ENCODE measurements at regions not wholly inside any gene's neighbourhood (a gene's known extent, or its start where the extent isn't known, plus 50 kb on each side); places are given as distances from the start of the nearest gene placed in this dataset.
A peak's percentile ranks its signal among the peaks of the same experiment; 100 is the strongest.

DNA sequence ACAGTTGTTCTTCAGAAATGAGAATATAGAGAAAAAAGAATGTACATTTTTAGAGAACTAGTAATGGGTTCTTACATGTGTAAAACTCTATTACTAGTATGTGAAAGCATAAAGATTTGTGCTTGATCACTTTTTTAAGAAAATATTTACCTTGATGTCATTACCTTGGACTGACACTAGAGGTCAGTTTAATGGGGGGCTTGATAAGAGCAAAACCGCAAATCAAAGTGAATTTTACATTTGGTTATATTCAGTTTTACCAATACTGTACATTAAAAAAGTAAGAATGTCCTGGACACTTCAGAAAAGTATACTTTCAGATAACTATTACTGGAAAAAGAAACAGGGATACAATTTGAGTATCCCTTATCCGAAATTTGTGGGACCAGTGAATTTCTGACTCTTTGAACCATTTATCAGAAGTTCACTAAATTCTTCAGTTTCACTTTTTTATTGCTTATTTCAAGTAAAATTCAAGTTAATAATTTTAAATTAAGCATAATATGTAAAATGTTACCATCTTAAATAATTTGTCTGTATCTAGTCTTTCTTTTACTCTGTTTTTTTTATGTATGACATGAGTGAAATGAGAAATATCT, 1149.5 kb downstream of the DSC3 start:
- POLR2A ChIA-PET, result no interaction called here
- H3K9ac ChIP-seq (ENCODE audit: control insufficient read depth, insufficient read depth, low read length), result no peak overlapping the region
- TF ChIP-seq STAT3 (IDR thresholded peaks at IDR 0.05; ENCODE audit: low read depth, low read length) (no peak), SP1 (IDR thresholded peaks at IDR 0.05; ENCODE audit: low read depth, low read length) (no peak), RUNX3 (IDR thresholded peaks at IDR 0.05; ENCODE audit: low read length) (peak; percentile 38; the same call in 1 of the 2 replicates), SMC3 (IDR thresholded peaks at IDR 0.05; ENCODE audit: borderline replicate concordance, low read length) (peak; percentile 23; the same call in 1 of the 2 replicates)
- TF ChIP-seq, protein P1, sequence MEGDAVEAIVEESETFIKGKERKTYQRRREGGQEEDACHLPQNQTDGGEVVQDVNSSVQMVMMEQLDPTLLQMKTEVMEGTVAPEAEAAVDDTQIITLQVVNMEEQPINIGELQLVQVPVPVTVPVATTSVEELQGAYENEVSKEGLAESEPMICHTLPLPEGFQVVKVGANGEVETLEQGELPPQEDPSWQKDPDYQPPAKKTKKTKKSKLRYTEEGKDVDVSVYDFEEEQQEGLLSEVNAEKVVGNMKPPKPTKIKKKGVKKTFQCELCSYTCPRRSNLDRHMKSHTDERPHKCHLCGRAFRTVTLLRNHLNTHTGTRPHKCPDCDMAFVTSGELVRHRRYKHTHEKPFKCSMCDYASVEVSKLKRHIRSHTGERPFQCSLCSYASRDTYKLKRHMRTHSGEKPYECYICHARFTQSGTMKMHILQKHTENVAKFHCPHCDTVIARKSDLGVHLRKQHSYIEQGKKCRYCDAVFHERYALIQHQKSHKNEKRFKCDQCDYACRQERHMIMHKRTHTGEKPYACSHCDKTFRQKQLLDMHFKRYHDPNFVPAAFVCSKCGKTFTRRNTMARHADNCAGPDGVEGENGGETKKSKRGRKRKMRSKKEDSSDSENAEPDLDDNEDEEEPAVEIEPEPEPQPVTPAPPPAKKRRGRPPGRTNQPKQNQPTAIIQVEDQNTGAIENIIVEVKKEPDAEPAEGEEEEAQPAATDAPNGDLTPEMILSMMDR (IDR thresholded peaks at IDR 0.05 in 2 of 3, conservative IDR thresholded peaks at IDR 0.05 in 1 of 3; ENCODE audit: control insufficient read depth in 2 of 3, extremely low read depth in 1 of 3, insufficient read depth in 1 of 3, low read depth in 3 of 3, low read length in 3 of 3), result peak; percentile 34 to 49 (median 34)
- SMC1A ChIA-PET (ENCODE audit: uncharacterized antibody, unreplicated experiment), result no interaction called here
- H3K9me3 ChIP-seq (replicated peaks; ENCODE audit: control insufficient read depth, insufficient read depth, low read length), result no peaks in the 10 kb centered on the region
- 4% methylated on average over 2 of the region's 2 CpGs for WGBS (ENCODE audit: insufficient coverage, insufficient replicate concordance, low lambda C conversion rate, missing lambda C conversion rate)
- no peak overlapping the region for H3K4me2 ChIP-seq (ENCODE audit: control insufficient read depth, insufficient read depth)
- in situ Hi-C loops (cut with MboI) (no loop called here), intact Hi-C loops (cut with micrococcal nuclease; ENCODE audit: unreplicated experiment) (no loop called here)
- no peaks in the 10 kb centered on the region for H3K27me3 ChIP-seq (replicated peaks in 1 of 2; ENCODE audit: control insufficient read depth in 2 of 2, insufficient read depth in 2 of 2, low read length in 1 of 2)
- FAIRE-seq (no peak), DNase-seq (ENCODE audit: low read depth, low spot score) (no peak), ATAC-seq (no peak)
- H3K27ac ChIP-seq (ENCODE audit: control insufficient read depth, insufficient read depth), result no peak overlapping the region
- no peak overlapping the region for H2AFZ ChIP-seq (ENCODE audit: control insufficient read depth, low read depth, low read length)
- H3K4me3 ChIP-seq, result no peak overlapping the region
- RAD21 ChIA-PET (ENCODE audit: unreplicated experiment), result no interaction called here
- no peaks in the 10 kb centered on the region for H3K36me3 ChIP-seq (ENCODE audit: control insufficient read depth in 2 of 2, insufficient read depth in 2 of 2, low read length in 1 of 2)
- no peaks in the 10 kb centered on the region for H3K79me2 ChIP-seq (ENCODE audit: control insufficient read depth, insufficient read depth, low read length)
- H4K20me1 ChIP-seq (ENCODE audit: control insufficient read depth, insufficient read depth), result no peaks in the 10 kb centered on the region
- no peaks in the 10 kb centered on the region for H3K4me1 ChIP-seq (ENCODE audit: control insufficient read depth, insufficient read depth, low read length)
- no TSS peak for BruUV-seq (replicated peaks)
- CTCF ChIA-PET, result interaction anchor here (0.9 to 1.0 kb wide), 2 partner anchors 57 to 388 kb away, joined by 3 read pairs; no protein-coding TSS in a partner anchor

DNA sequence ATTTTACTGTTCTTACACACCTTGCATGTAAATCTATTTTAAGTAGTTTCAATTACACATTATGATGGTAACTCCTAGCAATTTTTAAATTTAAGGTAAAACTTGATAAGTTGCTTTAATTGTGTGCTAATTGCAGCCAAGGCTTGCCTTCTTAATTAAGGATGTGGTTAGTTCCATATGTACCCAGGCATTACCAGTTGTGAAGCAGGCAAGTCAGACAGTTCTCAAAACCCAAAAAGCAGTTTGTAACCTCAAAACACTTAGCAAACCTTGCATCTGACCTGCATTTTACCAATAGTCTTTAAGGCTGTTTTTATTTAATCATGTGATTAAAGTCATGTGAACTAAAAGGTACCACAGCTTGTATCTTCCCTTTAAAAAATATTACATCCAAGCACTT, 1159.4 kb downstream of the DSC3 start:
- intact Hi-C loops (cut with micrococcal nuclease; ENCODE audit: unreplicated experiment), result no loop called here
- Histone ChIP-seq H2AFZ (ENCODE audit: control insufficient read depth, low read depth, low read length) (no peak overlapping the region), H3K79me2 (ENCODE audit: control insufficient read depth, insufficient read depth, low read length) (no peaks in the 10 kb centered on the region), H3K4me1 (ENCODE audit: control insufficient read depth, insufficient read depth, low read length) (no peaks in the 10 kb centered on the region), H3K27ac (ENCODE audit: control insufficient read depth, insufficient read depth) (no peak overlapping the region), H3K9ac (ENCODE audit: control insufficient read depth, insufficient read depth, low read length) (no peak overlapping the region), H3K4me3 (no peak overlapping the region), H3K36me3 (ENCODE audit: control insufficient read depth in 2 of 2, insufficient read depth in 2 of 2, low read length in 1 of 2) (no peaks in the 10 kb centered on the region), H3K4me2 (ENCODE audit: control insufficient read depth, insufficient read depth) (no peak overlapping the region), H4K20me1 (ENCODE audit: control insufficient read depth, insufficient read depth) (no peaks in the 10 kb centered on the region), H3K9me3 (replicated peaks; ENCODE audit: control insufficient read depth, insufficient read depth, low read length) (no peaks in the 10 kb centered on the region), H3K27me3 (replicated peaks in 1 of 2; ENCODE audit: control insufficient read depth in 2 of 2, insufficient read depth in 2 of 2, low read length in 1 of 2) (no peaks in the 10 kb centered on the region)
- RAD21 ChIA-PET (ENCODE audit: unreplicated experiment), result no interaction called here
- no peak for ATAC-seq
- no peak for FAIRE-seq
- DNase-seq (ENCODE audit: low read depth, low spot score), result no peak
- POLR2A ChIA-PET, result no interaction called here
- SMC1A ChIA-PET (ENCODE audit: uncharacterized antibody, unreplicated experiment), result no interaction called here
- CTCF ChIA-PET, result interaction anchor here (0.9 to 4.0 kb wide), 2 partner anchors 9 to 399 kb away, joined by 3 to 27 read pairs; no protein-coding TSS in a partner anchor
- in situ Hi-C loops (cut with MboI), result loop anchor here (5.0 to 10.0 kb wide), 2 partner anchors 392 to 1079 kb away; no protein-coding TSS in a partner anchor
- no TSS peak for BruUV-seq (replicated peaks)
- TF ChIP-seq BCLAF1 (IDR thresholded peaks at IDR 0.05) (no peak), ESRRA (IDR thresholded peaks at IDR 0.05; ENCODE audit: low read length) (no peak)
- TF ChIP-seq, protein P2, sequence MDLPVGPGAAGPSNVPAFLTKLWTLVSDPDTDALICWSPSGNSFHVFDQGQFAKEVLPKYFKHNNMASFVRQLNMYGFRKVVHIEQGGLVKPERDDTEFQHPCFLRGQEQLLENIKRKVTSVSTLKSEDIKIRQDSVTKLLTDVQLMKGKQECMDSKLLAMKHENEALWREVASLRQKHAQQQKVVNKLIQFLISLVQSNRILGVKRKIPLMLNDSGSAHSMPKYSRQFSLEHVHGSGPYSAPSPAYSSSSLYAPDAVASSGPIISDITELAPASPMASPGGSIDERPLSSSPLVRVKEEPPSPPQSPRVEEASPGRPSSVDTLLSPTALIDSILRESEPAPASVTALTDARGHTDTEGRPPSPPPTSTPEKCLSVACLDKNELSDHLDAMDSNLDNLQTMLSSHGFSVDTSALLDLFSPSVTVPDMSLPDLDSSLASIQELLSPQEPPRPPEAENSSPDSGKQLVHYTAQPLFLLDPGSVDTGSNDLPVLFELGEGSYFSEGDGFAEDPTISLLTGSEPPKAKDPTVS (IDR thresholded peaks at IDR 0.05; ENCODE audit: low read depth, low read length), result no peak
